PC-3 (cell line): ENCODE measurements at regions not wholly inside any gene's neighbourhood (a gene's known extent, or its start where the extent isn't known, plus 50 kb on each side); places are given as distances from the start of the nearest gene placed in this dataset.

Experiments
- ATAC-seq: fragments of 200-7000 bp; cut with Tn5 transposase; 2 replicates; pipeline ENCODE4 v1.9.1; 2020; ENCODE audit warnings: mild to moderate bottlenecking, moderate library complexity
- BruUV-seq: library from RNA; stranded (reverse); fragments of 400-500 nt; replicated peaks from 2 replicates; lab custom pipeline; 2021; lab: Mats Ljungman, UMichigan
- CTCF ChIA-PET: fragments of 300-600 bp; sonication (Branson Sonifier 250); formaldehyde crosslinking; loops from one replicate; lab custom pipeline; 2022; ENCODE audit warnings: antibody characterized with exemption; lab: Charles Lee
- POLR2A ChIA-PET: fragments of 300-600 bp; sonication (Branson Sonifier 250); formaldehyde crosslinking; loops from one replicate; lab custom pipeline; 2022; ENCODE audit warnings: antibody characterized with exemption; ENCODE audit not compliant: unreplicated experiment; lab: Charles Lee
- DNase-seq: peaks from one replicate; pipeline ENCODE4 v3.0.0-alpha.2; 2015
- H2AFZ ChIP-seq: fragments of 300-600 bp; sonication (generic); 2 replicates; pipeline ENCODE4 v1.6.0; 2016; ENCODE audit warnings: antibody characterized with exemption, low read length
- H3F3A ChIP-seq: fragments of 300-600 bp; sonication (generic); one replicate; pipeline ENCODE4 v1.6.0; 2017; ENCODE audit warnings: antibody characterized with exemption, low read length, control low read depth, mild to moderate bottlenecking; ENCODE audit not compliant: unreplicated experiment
- H3K27ac ChIP-seq: fragments of 300-600 bp; sonication (generic); 2 replicates; pipeline ENCODE4 v1.5.1; 2016; ENCODE audit warnings: mild to moderate bottlenecking, low read length
- H3K27me3 ChIP-seq: fragments of 300-600 bp; sonication (generic); 2 replicates; pipeline ENCODE4 v1.6.1; 2016; ENCODE audit warnings: low read length, mixed read lengths
- H3K36me3 ChIP-seq: fragments of 300-600 bp; sonication (generic); 2 replicates; pipeline ENCODE4 v1.6.1; 2016; ENCODE audit warnings: low read depth, mixed run types, low read length, mixed read lengths
- H3K4me1 ChIP-seq: fragments of 300-600 bp; sonication (generic); 2 replicates; pipeline ENCODE4 v1.5.1; 2016; ENCODE audit warnings: low read length; ENCODE audit not compliant: insufficient read depth
- H3K4me2 ChIP-seq: fragments of 300-600 bp; sonication (generic); 2 replicates; pipeline ENCODE4 v1.6.0; 2016; ENCODE audit warnings: low read length
- H3K4me3 ChIP-seq: fragments of 300-600 bp; sonication (generic); 2 replicates; pipeline ENCODE4 v1.5.1; 2016; ENCODE audit warnings: mild to moderate bottlenecking, low read length, mixed read lengths
- H3K79me2 ChIP-seq: fragments of 300-600 bp; sonication (generic); 2 replicates; pipeline ENCODE4 v1.6.1; 2017; ENCODE audit warnings: low read length, mixed read lengths
- H3K9ac ChIP-seq: fragments of 300-600 bp; sonication (generic); 2 replicates; pipeline ENCODE4 v1.6.0; 2016; ENCODE audit warnings: mild to moderate bottlenecking, low read length
- H3K9me2 ChIP-seq: fragments of 300-600 bp; sonication (generic); replicated peaks from 2 replicates; pipeline ENCODE4 v1.6.1; 2016; ENCODE audit warnings: mixed run types, low read length, mixed read lengths
- H3K9me3 ChIP-seq: fragments of 300-600 bp; sonication (generic); 2 replicates; pipeline ENCODE4 v1.6.1; 2016; ENCODE audit warnings: low read length, mixed read lengths
- H4K20me1 ChIP-seq: fragments of 300-600 bp; sonication (generic); 2 replicates; pipeline ENCODE4 v1.6.1; 2016; ENCODE audit warnings: low read length, mixed read lengths
- EZH2 ChIP-seq: fragments of 300-600 bp; sonication (generic); IDR thresholded peaks from one replicate; pipeline ENCODE4 v1.6.1; 2017; ENCODE audit warnings: antibody characterized with exemption, mild to moderate bottlenecking, low read length; ENCODE audit not compliant: unreplicated experiment
- EZH2phosphoT487 ChIP-seq: fragments of 300-600 bp; sonication (generic); IDR thresholded peaks from 2 replicates; pipeline ENCODE4 v1.6.1; 2018; ENCODE audit warnings: mild to moderate bottlenecking, antibody characterized with exemption, low read length, borderline replicate concordance
- intact Hi-C: fragments of 100-400 bp; cut with micrococcal nuclease; formaldehyde crosslinking; loops from 2 replicates; pipeline ENCODE4 v1.9.0; 2023
- TF ChIP-seq, protein P1 (sequence below): fragments of 300-600 bp; sonication (generic); conservative IDR thresholded peaks from 2 replicates; pipeline ENCODE4 v1.5.1; 2017; ENCODE audit warnings: antibody characterized with exemption, low read depth, mild to moderate bottlenecking, low read length

DNA sequence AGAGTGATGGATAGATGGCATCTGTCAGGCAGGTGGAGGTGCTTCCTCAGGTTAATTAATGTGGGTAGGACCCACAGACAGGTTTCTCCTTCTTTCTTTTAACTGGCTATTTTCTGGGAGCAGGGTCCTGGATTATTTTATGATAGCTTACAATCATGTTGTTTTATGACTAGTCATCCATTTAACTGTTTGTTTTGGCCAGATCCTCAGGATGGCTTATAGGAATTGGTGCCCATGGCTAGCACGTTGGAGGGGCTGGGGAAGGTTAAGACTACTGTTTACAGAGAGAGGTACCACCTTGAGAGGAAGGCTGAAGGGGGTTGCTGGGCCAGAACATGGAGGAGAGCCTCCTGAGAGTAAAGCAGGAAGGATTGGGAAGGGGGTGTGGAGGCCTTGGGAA is 78.0 kb upstream of the MGAT5 start:
- no peak overlapping the region for H3K27ac ChIP-seq
- BruUV-seq = no TSS peak
- H3K4me1 ChIP-seq = peaks cover 9% of the 10 kb centered on the region; the same call in 1 of the 2 replicates
- no peaks in the 10 kb centered on the region for H3K9me2 ChIP-seq
- H4K20me1 ChIP-seq = no peaks in the 10 kb centered on the region
- no peaks in the 10 kb centered on the region for H3K36me3 ChIP-seq
- H3F3A ChIP-seq = no peaks in the 10 kb centered on the region
- H3K79me2 ChIP-seq = peaks cover 50% of the 10 kb centered on the region
- peak; percentile 58 for ATAC-seq
- ChIA-PET POLR2A (no interaction called here), CTCF (interaction anchor here (0.6 kb wide), 1 partner anchor 58 kb away, joined by 3 read pairs; no protein-coding TSS in a partner anchor)
- no peak overlapping the region for H2AFZ ChIP-seq
- TF ChIP-seq EZH2phosphoT487 = no peak
- no peak for TF ChIP-seq EZH2
- TF ChIP-seq, protein P1, sequence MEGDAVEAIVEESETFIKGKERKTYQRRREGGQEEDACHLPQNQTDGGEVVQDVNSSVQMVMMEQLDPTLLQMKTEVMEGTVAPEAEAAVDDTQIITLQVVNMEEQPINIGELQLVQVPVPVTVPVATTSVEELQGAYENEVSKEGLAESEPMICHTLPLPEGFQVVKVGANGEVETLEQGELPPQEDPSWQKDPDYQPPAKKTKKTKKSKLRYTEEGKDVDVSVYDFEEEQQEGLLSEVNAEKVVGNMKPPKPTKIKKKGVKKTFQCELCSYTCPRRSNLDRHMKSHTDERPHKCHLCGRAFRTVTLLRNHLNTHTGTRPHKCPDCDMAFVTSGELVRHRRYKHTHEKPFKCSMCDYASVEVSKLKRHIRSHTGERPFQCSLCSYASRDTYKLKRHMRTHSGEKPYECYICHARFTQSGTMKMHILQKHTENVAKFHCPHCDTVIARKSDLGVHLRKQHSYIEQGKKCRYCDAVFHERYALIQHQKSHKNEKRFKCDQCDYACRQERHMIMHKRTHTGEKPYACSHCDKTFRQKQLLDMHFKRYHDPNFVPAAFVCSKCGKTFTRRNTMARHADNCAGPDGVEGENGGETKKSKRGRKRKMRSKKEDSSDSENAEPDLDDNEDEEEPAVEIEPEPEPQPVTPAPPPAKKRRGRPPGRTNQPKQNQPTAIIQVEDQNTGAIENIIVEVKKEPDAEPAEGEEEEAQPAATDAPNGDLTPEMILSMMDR = no peak
- H3K9ac ChIP-seq = no peak overlapping the region
- H3K4me3 ChIP-seq = no peak overlapping the region
- intact Hi-C loops = no loop called here
- H3K4me2 ChIP-seq = no peak overlapping the region
- no peaks in the 10 kb centered on the region for H3K9me3 ChIP-seq
- no peaks in the 10 kb centered on the region for H3K27me3 ChIP-seq
- DNase-seq = peak; percentile 20

DNA sequence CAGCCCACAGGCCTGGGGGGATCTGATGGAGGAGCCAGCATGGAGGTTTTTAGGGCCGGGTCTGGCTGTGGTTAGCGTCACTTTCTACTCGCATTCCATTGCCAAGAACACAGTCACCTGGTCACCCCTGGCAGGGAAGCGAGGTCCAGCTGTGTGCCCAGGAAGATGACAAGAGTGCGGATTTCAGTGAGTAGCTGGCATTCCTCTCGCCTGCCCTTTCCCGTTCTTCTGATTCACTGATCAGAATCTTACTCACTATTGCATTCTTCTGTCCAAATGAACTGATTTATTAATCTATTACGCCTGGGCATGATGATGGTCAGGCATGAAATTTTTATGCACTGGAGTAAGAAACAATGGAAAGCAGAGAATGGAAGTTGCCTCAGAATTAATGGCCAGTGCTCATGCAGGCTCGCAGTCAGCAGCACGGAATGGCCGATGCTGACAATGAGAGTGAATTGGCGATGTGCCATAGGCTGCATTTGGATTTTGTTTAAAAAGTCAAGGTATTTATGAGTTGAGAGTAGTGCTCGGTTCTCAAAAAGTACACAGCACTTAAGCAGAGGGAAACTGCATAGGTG is 76.4 kb upstream of the MGAT5 start:
- Histone ChIP-seq H3K9me3 (no peaks in the 10 kb centered on the region), H3F3A (no peaks in the 10 kb centered on the region), H3K79me2 (peaks cover 48% of the 10 kb centered on the region), H3K27ac (no peak overlapping the region), H3K4me1 (peaks cover 9% of the 10 kb centered on the region; the same call in 1 of the 2 replicates), H4K20me1 (no peaks in the 10 kb centered on the region), H3K9ac (no peak overlapping the region), H3K9me2 (no peaks in the 10 kb centered on the region), H3K36me3 (no peaks in the 10 kb centered on the region), H2AFZ (no peak overlapping the region), H3K27me3 (no peaks in the 10 kb centered on the region), H3K4me2 (no peak overlapping the region), H3K4me3 (no peak overlapping the region)
- ChIA-PET CTCF (no interaction called here), POLR2A (no interaction called here)
- DNase-seq (no peak), ATAC-seq (no peak)
- intact Hi-C loops = no loop called here
- no TSS peak for BruUV-seq
- TF ChIP-seq, protein P1 = no peak
- TF ChIP-seq EZH2 (no peak), EZH2phosphoT487 (no peak)

DNA sequence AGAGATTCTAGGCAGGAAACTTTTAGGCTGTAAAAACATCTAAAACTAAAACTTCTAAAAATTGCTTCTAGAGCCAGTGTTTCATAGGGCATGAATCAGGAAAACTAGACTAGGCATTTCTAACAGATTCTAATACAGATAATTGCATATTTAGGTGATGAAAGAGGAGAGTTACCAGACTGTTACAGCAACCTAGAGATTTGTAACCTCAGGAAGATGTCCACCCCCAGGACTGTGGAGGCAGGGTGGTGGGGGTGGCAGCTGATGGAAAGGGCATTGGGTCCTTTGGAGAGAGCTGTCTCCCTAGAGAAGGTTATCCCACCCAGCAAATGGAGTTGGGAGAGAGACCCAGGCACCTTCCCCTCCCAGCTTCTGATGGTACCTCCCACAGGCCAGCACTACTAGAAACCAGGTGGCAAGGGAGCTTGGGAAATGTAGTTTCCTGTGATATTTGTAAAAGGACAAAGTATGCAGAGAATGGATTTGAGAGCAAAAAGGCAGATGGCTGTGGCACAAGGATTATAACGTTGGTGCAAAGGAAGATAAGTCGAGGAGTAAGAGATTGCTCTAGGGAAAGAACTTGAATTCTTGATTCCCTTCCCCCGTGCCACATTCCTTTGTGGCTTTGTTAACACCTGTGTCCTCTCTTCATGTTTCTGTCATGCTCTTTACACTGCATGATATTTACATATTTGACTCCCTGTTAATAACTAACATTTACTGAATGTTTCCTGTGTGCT is 75.6 kb upstream of the MGAT5 start:
- no peaks in the 10 kb centered on the region for H3K27me3 ChIP-seq
- no peak for DNase-seq
- H3K36me3 ChIP-seq = no peaks in the 10 kb centered on the region
- H3K4me3 ChIP-seq = no peak overlapping the region
- ATAC-seq = no peak
- H3F3A ChIP-seq = no peaks in the 10 kb centered on the region
- no peaks in the 10 kb centered on the region for H3K9me3 ChIP-seq
- no peak overlapping the region for H3K4me2 ChIP-seq
- H3K4me1 ChIP-seq = peaks cover 9% of the 10 kb centered on the region; the same call in 1 of the 2 replicates
- TF ChIP-seq EZH2phosphoT487 (no peak), EZH2 (no peak)
- TF ChIP-seq, protein P1 = no peak
- H3K27ac ChIP-seq = no peak overlapping the region
- no peak overlapping the region for H2AFZ ChIP-seq
- H3K9me2 ChIP-seq = no peaks in the 10 kb centered on the region
- H3K9ac ChIP-seq = no peak overlapping the region
- ChIA-PET CTCF (no interaction called here), POLR2A (no interaction called here)
- peaks cover 44% of the 10 kb centered on the region for H3K79me2 ChIP-seq
- intact Hi-C loops = no loop called here
- no TSS peak for BruUV-seq
- no peaks in the 10 kb centered on the region for H4K20me1 ChIP-seq
